IMR-90 (cell line): ENCODE measurements at regions not wholly inside any gene's neighbourhood (a gene's known extent, or its start where the extent isn't known, plus 50 kb on each side); places are given as distances from the start of the nearest gene placed in this dataset.

Experiments
- ATAC-seq: fragments of 200-7000 bp; cut with Tn5 transposase; 2 replicates; pipeline ENCODE4 v1.9.1; 2020; ENCODE audit warnings: low read depth, mild to moderate bottlenecking, moderate library complexity
- BruUV-seq: library from RNA; stranded (reverse); fragments of 400-500 nt; replicated peaks from 2 replicates; lab custom pipeline; 2021; lab: Mats Ljungman, UMichigan
- CTCF ChIA-PET: fragments of 300-600 bp; formaldehyde crosslinking; extraction: SDS; loops from one replicate; lab custom pipeline; 2021; ENCODE audit warnings: antibody characterized with exemption; lab: Yijun Ruan, JAX
- POLR2A ChIA-PET: fragments of 300-600 bp; sonication (Branson Sonifier 250); formaldehyde crosslinking; loops from one replicate; lab custom pipeline; 2022; ENCODE audit warnings: antibody characterized with exemption; ENCODE audit not compliant: unreplicated experiment; lab: Charles Lee
- DNase-seq: peaks from one replicate; pipeline ENCODE4 v3.0.0; 2013
- H2AFZ ChIP-seq: replicated peaks from 2 replicates; pipeline ENCODE3; 2013; ENCODE audit warnings: low read length, mild to moderate bottlenecking; ENCODE audit not compliant: poor library complexity
- H2AK5ac ChIP-seq: 2 replicates; pipeline ENCODE4 v1.6.1; 2013; ENCODE audit warnings: low read depth, low read length, inconsistent platforms
- H2AK9ac ChIP-seq: replicated peaks from 2 replicates; pipeline ENCODE3; 2013; ENCODE audit warnings: mild to moderate bottlenecking, low read depth, low read length, moderate library complexity; ENCODE audit not compliant: poor library complexity
- H2BK120ac ChIP-seq: 2 replicates; pipeline ENCODE4 v1.6.1; 2013; ENCODE audit warnings: low read depth, low read length, inconsistent platforms
- H2BK15ac ChIP-seq: 3 replicates; pipeline ENCODE4 v1.6.1; 2013; ENCODE audit warnings: low read depth, low read length, inconsistent platforms
- H2BK20ac ChIP-seq: 2 replicates; pipeline ENCODE4 v1.6.1; 2013; ENCODE audit warnings: low read depth, mild to moderate bottlenecking, inconsistent platforms, low read length, moderate library complexity
- H2BK5ac ChIP-seq: 2 replicates; pipeline ENCODE4 v1.6.1; 2013; ENCODE audit warnings: mild to moderate bottlenecking, low read depth, low read length, inconsistent platforms; ENCODE audit not compliant: poor library complexity, severe bottlenecking
- H3K14ac ChIP-seq: replicated peaks from 2 replicates; pipeline ENCODE4 v1.6.1; 2013; ENCODE audit warnings: low read depth, low read length, inconsistent platforms
- H3K18ac ChIP-seq: 2 replicates; pipeline ENCODE4 v1.6.1; 2013; ENCODE audit warnings: low read depth, low read length, control low read depth
- H3K23ac ChIP-seq: 2 replicates; pipeline ENCODE4 v1.6.1; 2013; ENCODE audit warnings: low read depth, low read length, inconsistent platforms
- H3K27ac ChIP-seq: 2 replicates; pipeline ENCODE4 v1.5.1; 2013; ENCODE audit warnings: mild to moderate bottlenecking, control low read depth, low read length; ENCODE audit not compliant: insufficient read depth
- H3K27me3 ChIP-seq: 2 replicates; pipeline ENCODE4 v1.6.1; 2013; ENCODE audit warnings: low read length; ENCODE audit not compliant: control insufficient read depth, insufficient read depth
- H3K36me3 ChIP-seq: 2 replicates; pipeline ENCODE4 v1.6.1; 2013; ENCODE audit warnings: low read length, mixed read lengths; ENCODE audit not compliant: control insufficient read depth, insufficient read depth
- H3K4ac ChIP-seq: 2 replicates; pipeline ENCODE4 v1.6.1; 2013; ENCODE audit warnings: low read depth, low read length, inconsistent platforms
- H3K4me1 ChIP-seq: 2 replicates; pipeline ENCODE4 v1.6.1; 2013; ENCODE audit warnings: low read length, mixed read lengths; ENCODE audit not compliant: control insufficient read depth, insufficient read depth
- H3K4me2 ChIP-seq: 2 replicates; pipeline ENCODE4 v1.6.1; 2013; ENCODE audit warnings: low read depth, mild to moderate bottlenecking, control low read depth, low read length, moderate library complexity
- H3K4me3 ChIP-seq: 2 replicates; pipeline ENCODE4 v1.5.1; 2013; ENCODE audit warnings: low read depth, mild to moderate bottlenecking, control low read depth, low read length, moderate library complexity; ENCODE audit not compliant: insufficient read depth
- H3K56ac ChIP-seq: 2 replicates; pipeline ENCODE4 v1.6.1; 2013; ENCODE audit warnings: low read length, inconsistent platforms; ENCODE audit not compliant: insufficient read depth; ENCODE audit errors: extremely low read depth
- H3K79me1 ChIP-seq, 2 experiments: 2 replicates each; pipeline ENCODE4 v1.6.1; 2013; ENCODE audit warnings: low read length in 2 of 2, inconsistent platforms in 1 of 2, low read depth in 1 of 2
- H3K9ac ChIP-seq: 2 replicates; pipeline ENCODE4 v1.6.1; 2013; ENCODE audit warnings: low read depth, low read length, control low read depth
- H3K9me1 ChIP-seq: 2 replicates; pipeline ENCODE4 v1.6.1; 2013; ENCODE audit warnings: low read length, inconsistent platforms; ENCODE audit not compliant: insufficient read depth
- H3K9me3 ChIP-seq: 2 replicates; pipeline ENCODE4 v1.6.1; 2013; ENCODE audit warnings: low read length; ENCODE audit not compliant: control insufficient read depth, insufficient read depth
- H4K20me1 ChIP-seq: 2 replicates; pipeline ENCODE4 v1.6.1; 2013; ENCODE audit warnings: low read length, inconsistent platforms; ENCODE audit not compliant: insufficient read depth
- H4K5ac ChIP-seq: 2 replicates; pipeline ENCODE4 v1.6.1; 2013; ENCODE audit warnings: mild to moderate bottlenecking, low read depth, low read length, control low read depth
- H4K8ac ChIP-seq, 2 experiments: 2 replicates each; pipeline ENCODE4 v1.6.1; 2013; ENCODE audit warnings: low read depth in 2 of 2, low read length in 2 of 2, control low read depth in 1 of 2, inconsistent platforms in 1 of 2
- H4K91ac ChIP-seq: 2 replicates; pipeline ENCODE4 v1.6.1; 2013; ENCODE audit warnings: low read depth, low read length, inconsistent platforms; ENCODE audit not compliant: insufficient read depth
- BHLHE40 ChIP-seq: fragments of 150-350 bp; IDR thresholded peaks from 2 replicates; pipeline ENCODE4 v1.6.1; 2016; ENCODE audit warnings: mild to moderate bottlenecking, low read depth, low read length
- CEBPB ChIP-seq: IDR thresholded peaks from 2 replicates; pipeline ENCODE4 v1.6.1; 2012; ENCODE audit warnings: low read depth, low read length, improper control_type of control experiment
- CHD1 ChIP-seq: IDR thresholded peaks from 2 replicates; pipeline ENCODE4 v1.6.1; 2012; ENCODE audit warnings: low read depth, low read length, improper control_type of control experiment
- CTCF ChIP-seq: conservative IDR thresholded peaks from 2 replicates; pipeline ENCODE4 v1.5.1; 2012; ENCODE audit warnings: mild to moderate bottlenecking, low read depth, low read length, improper control_type of control experiment
- FOS ChIP-seq: fragments of 150-350 bp; IDR thresholded peaks from 2 replicates; pipeline ENCODE4 v1.6.1; 2016; ENCODE audit warnings: low read depth, low read length
- MAFK ChIP-seq: IDR thresholded peaks from 2 replicates; pipeline ENCODE4 v1.6.1; 2012; ENCODE audit warnings: low read depth, low read length, improper control_type of control experiment
- MAZ ChIP-seq: IDR thresholded peaks from 2 replicates; pipeline ENCODE4 v1.6.1; 2012; ENCODE audit warnings: low read depth, mild to moderate bottlenecking, low read length, improper control_type of control experiment, moderate library complexity, borderline replicate concordance
- MXI1 ChIP-seq: IDR thresholded peaks from 2 replicates; pipeline ENCODE4 v1.6.1; 2012; ENCODE audit warnings: low read depth, mild to moderate bottlenecking, low read length, moderate library complexity, borderline replicate concordance
- NFE2L2 ChIP-seq: fragments of 150-350 bp; IDR thresholded peaks from 2 replicates; pipeline ENCODE4 v1.6.1; 2016; ENCODE audit warnings: low read depth, mild to moderate bottlenecking, low read length
- POLR2A ChIP-seq: IDR thresholded peaks from 2 replicates; pipeline ENCODE4 v1.6.1; 2012; ENCODE audit warnings: mild to moderate bottlenecking, low read depth, low read length
- RAD21 ChIP-seq: IDR thresholded peaks from 2 replicates; pipeline ENCODE4 v1.6.1; 2012; ENCODE audit warnings: low read length, improper control_type of control experiment
- RCOR1 ChIP-seq: IDR thresholded peaks from 2 replicates; pipeline ENCODE4 v1.6.1; 2012; ENCODE audit warnings: mild to moderate bottlenecking, low read length, improper control_type of control experiment; ENCODE audit not compliant: insufficient replicate concordance
- RFX5 ChIP-seq: IDR thresholded peaks from 2 replicates; pipeline ENCODE4 v1.8.0; 2012; ENCODE audit warnings: low read depth, mild to moderate bottlenecking, low read length, moderate library complexity
- SMC3 ChIP-seq: fragments of 150-350 bp; IDR thresholded peaks from 2 replicates; pipeline ENCODE4 v1.6.1; 2016; ENCODE audit warnings: low read depth, mild to moderate bottlenecking, antibody characterized with exemption, low read length, moderate library complexity
- WGBS, 2 experiments: methylation state at CpG; one replicate each; pipeline versions ENCODE4 v1.1.5 to v1.1.7; 2013; ENCODE audit warnings: missing lambda C conversion rate in 2 of 2; ENCODE audit not compliant: insufficient read length in 1 of 2; ENCODE audit errors: extremely low coverage in 2 of 2; 5-methylcytosine and 5-hydroxymethylcytosine counted together
- dilution Hi-C: fragments of 300-500 bp; cut with HindIII; formaldehyde crosslinking; loops from one replicate; pipeline ENCODE4 v1.14.3; 2018; ENCODE audit warnings: low sequenced_read_pairs; ENCODE audit not compliant: unreplicated experiment
- in situ Hi-C: fragments of 300-500 bp; cut with MboI; formaldehyde crosslinking; loops from 3 replicates; pipeline ENCODE4 v1.14.3; 2019; ENCODE audit warnings: low sequenced_read_pairs, inconsistent platforms, mixed read lengths
- intact Hi-C: fragments of 100-400 bp; cut with micrococcal nuclease; formaldehyde crosslinking; loops from 2 replicates; pipeline ENCODE4 v1.10.0; 2022
- TF ChIP-seq, protein P1 (sequence below): fragments of 150-350 bp; IDR thresholded peaks from 2 replicates; pipeline ENCODE4 v1.6.1; 2016; ENCODE audit warnings: low read depth, mild to moderate bottlenecking, low read length, moderate library complexity, borderline replicate concordance
- TF ChIP-seq, protein P2 (sequence below): fragments of 150-350 bp; IDR thresholded peaks from 2 replicates; pipeline ENCODE4 v1.6.1; 2017; ENCODE audit warnings: mild to moderate bottlenecking, antibody characterized with exemption, low read length, low read depth

DNA sequence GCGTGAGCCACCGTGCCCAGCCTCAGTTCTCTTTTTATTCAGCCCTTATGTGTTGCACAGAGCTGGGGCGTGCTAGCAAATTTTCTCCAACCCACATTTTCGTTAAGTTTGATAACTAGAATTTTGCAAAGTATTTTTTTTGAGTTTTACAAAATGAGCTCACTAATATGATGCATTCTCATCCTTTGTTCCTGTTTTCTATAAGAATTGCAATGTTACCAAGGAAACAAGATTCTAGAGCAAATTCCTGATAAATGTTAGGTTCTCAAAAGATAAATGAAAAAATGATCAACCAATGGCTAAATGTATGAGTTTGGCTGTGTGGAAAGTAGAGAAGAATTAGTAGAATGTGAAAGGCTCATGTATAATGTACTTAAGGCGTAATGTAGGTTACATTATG lies 529.8 kb downstream of the MAFB start:
- Histone ChIP-seq H2AFZ (no peak overlapping the region), H3K4ac (no peak overlapping the region), H3K4me3 (no peak overlapping the region), H3K23ac (no peak overlapping the region), H3K18ac (no peak overlapping the region), H3K27ac (no peak overlapping the region), H3K56ac (no peak overlapping the region), H3K14ac (no peak overlapping the region), H2BK15ac (no peak overlapping the region), H4K5ac (no peak overlapping the region), H2BK120ac (no peak overlapping the region), H3K4me1 (no peaks in the 10 kb centered on the region), H2AK5ac (no peak overlapping the region), H4K20me1 (no peaks in the 10 kb centered on the region), H2AK9ac (no peak overlapping the region), H2BK5ac (no peak overlapping the region), H4K8ac (no peak overlapping the region), H3K9me1 (no peaks in the 10 kb centered on the region), H3K79me1 (no peaks in the 10 kb centered on the region), H3K36me3 (no peaks in the 10 kb centered on the region), H3K27me3 (no peaks in the 10 kb centered on the region), H4K91ac (no peak overlapping the region), H3K9ac (no peak overlapping the region), H3K9me3 (no peaks in the 10 kb centered on the region), H2BK20ac (no peak overlapping the region), H3K4me2 (no peak overlapping the region)
- in situ Hi-C loops (no loop called here), dilution Hi-C loops (no loop called here), intact Hi-C loops (no loop called here)
- no CpG with 5 or more reads among the region's 5 CpGs for WGBS, 2 experiments
- no peak for TF ChIP-seq BHLHE40
- no peak for TF ChIP-seq FOS
- no peak for TF ChIP-seq RCOR1
- TF ChIP-seq CTCF, result no peak
- no peak for TF ChIP-seq RAD21
- TF ChIP-seq RFX5, result no peak
- TF ChIP-seq MAZ, result no peak
- TF ChIP-seq CHD1, result no peak
- no peak for TF ChIP-seq CEBPB
- TF ChIP-seq, protein P1, sequence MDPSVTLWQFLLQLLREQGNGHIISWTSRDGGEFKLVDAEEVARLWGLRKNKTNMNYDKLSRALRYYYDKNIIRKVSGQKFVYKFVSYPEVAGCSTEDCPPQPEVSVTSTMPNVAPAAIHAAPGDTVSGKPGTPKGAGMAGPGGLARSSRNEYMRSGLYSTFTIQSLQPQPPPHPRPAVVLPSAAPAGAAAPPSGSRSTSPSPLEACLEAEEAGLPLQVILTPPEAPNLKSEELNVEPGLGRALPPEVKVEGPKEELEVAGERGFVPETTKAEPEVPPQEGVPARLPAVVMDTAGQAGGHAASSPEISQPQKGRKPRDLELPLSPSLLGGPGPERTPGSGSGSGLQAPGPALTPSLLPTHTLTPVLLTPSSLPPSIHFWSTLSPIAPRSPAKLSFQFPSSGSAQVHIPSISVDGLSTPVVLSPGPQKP, result no peak
- TF ChIP-seq MXI1, result no peak
- no peak for TF ChIP-seq SMC3
- TF ChIP-seq POLR2A, result no peak
- TF ChIP-seq NFE2L2, result no peak
- TF ChIP-seq MAFK, result no peak
- TF ChIP-seq, protein P2, sequence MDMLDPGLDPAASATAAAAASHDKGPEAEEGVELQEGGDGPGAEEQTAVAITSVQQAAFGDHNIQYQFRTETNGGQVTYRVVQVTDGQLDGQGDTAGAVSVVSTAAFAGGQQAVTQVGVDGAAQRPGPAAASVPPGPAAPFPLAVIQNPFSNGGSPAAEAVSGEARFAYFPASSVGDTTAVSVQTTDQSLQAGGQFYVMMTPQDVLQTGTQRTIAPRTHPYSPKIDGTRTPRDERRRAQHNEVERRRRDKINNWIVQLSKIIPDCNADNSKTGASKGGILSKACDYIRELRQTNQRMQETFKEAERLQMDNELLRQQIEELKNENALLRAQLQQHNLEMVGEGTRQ, result no peak
- no TSS peak for BruUV-seq
- no peak for DNase-seq
- CTCF ChIA-PET, result interaction anchor here (1.2 to 1.9 kb wide), 3 partner anchors 12 to 134 kb away, joined by 3 to 5 read pairs (median 4); no protein-coding TSS in a partner anchor
- ATAC-seq, result no peak
- POLR2A ChIA-PET, result no interaction called here
